Small intestine (tissue), 7 donors: ENCODE measurements at regions not wholly inside any gene's neighbourhood (a gene's known extent, or its start where the extent isn't known, plus 50 kb on each side); places are given as distances from the start of the nearest gene placed in this dataset.
"Not testable (repeated sequence)": the region's sequence is repeated elsewhere in the genome, so short reads cannot be mapped to it uniquely, and the experiment has no call there.

Experiments used
- DNase-seq, 2 donors: peaks; one replicate each; pipeline versions ENCODE4 v3.0.0 to v3.0.0-alpha.2; 2013
- FAIRE-seq: peaks from 2 replicates; lab custom pipeline; 2012; peaks lifted over from hg19 to GRCh38; lab: Jason Lieb, UNC
- H3K27ac ChIP-seq, 3 donors: one replicate each; pipeline ENCODE4 v1.5.1; 2013; ENCODE audit warnings: low read length in 2 of 3, mild to moderate bottlenecking in 2 of 3, control low read depth in 1 of 3, inconsistent platforms in 1 of 3, low read depth in 1 of 3, moderate library complexity in 1 of 3
- H3K27me3 ChIP-seq, 3 donors: one replicate each; pipeline ENCODE4 v1.6.1; 2013; ENCODE audit warnings: low read length in 3 of 3, inconsistent platforms in 1 of 3; ENCODE audit not compliant: control insufficient read depth in 3 of 3, insufficient read depth in 3 of 3
- H3K36me3 ChIP-seq, 3 donors: one replicate each; pipeline ENCODE4 v1.6.1; 2013; ENCODE audit warnings: low read length in 3 of 3, inconsistent platforms in 1 of 3, low read depth in 1 of 3, mild to moderate bottlenecking in 1 of 3, moderate library complexity in 1 of 3; ENCODE audit not compliant: control insufficient read depth in 3 of 3, insufficient read depth in 2 of 3
- H3K4me1 ChIP-seq, 3 donors: one replicate each; pipeline ENCODE4 v1.6.1; 2013; ENCODE audit warnings: low read length in 2 of 3, inconsistent platforms in 1 of 3, low read depth in 1 of 3, mild to moderate bottlenecking in 1 of 3, moderate library complexity in 1 of 3; ENCODE audit not compliant: control insufficient read depth in 3 of 3, insufficient read depth in 2 of 3
- H3K4me3 ChIP-seq, 3 donors: one replicate each; pipeline ENCODE4 v1.5.1; 2013; ENCODE audit warnings: low read length in 3 of 3, control low read depth in 1 of 3, inconsistent platforms in 1 of 3, low read depth in 1 of 3, mild to moderate bottlenecking in 1 of 3, moderate library complexity in 1 of 3
- H3K9me3 ChIP-seq, 2 donors: one replicate each; pipeline ENCODE4 v1.6.1; 2013; ENCODE audit warnings: low read depth in 1 of 2, low read length in 1 of 2; ENCODE audit not compliant: control insufficient read depth in 2 of 2, insufficient read depth in 1 of 2
- WGBS, 3 donors: extraction: QIAGEN DNeasy Blood & Tissue Kit; methylation state at CpG; one replicate each; pipeline ENCODE4 v1.1.7; 2013; 5-methylcytosine and 5-hydroxymethylcytosine counted together
- donor health status: healthy with polysubstance abuse.
- donor health status: control.
- donor health status: control.
- donor health status: Bipolar disorder and iron deficiency.
- donor health status: healthy.

GRCh38 chrX:1006156-1006730, 206.2 kb downstream of the CRLF2 start:
- Histone ChIP-seq H3K36me3 (no peaks in the 10 kb centered on the region), H3K27me3 (no peaks in the 10 kb centered on the region), H3K4me3 (no peak overlapping the region), H3K27ac (no peak overlapping the region), H3K9me3 (no peaks in the 10 kb centered on the region), H3K4me1 (no peaks in the 10 kb centered on the region)
- 91 to 94% (median 94%) methylated on average over 20 of the region's 20 CpGs for WGBS, 3 donors
- DNase-seq, result no peak
- no peak for FAIRE-seq

DNA sequence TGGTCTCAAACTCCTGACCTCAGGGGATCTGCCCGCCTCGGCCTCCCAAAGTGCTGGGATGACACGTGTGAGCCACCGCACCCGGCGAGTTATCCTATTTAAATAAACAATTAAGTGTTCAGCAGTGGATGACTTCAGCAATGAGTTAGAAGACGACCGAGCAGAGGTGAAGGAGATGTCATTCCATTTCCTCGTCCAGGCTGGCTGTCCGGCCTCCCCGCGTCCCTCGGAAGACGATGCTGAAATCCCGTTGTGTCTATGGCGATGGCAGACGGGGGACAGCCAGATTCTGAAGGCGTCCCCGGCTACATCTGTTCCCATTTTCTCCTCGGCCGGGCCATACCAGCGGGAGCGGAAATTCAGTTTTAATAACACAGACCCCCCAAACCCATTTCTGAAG, 209.8 kb downstream of the CRLF2 start:
- DNase-seq (no peak), FAIRE-seq (no peak)
- H3K27ac ChIP-seq, result no peak overlapping the region
- H3K4me3 ChIP-seq, result no peak overlapping the region
- H3K27me3 ChIP-seq, result no peaks in the 10 kb centered on the region
- 88 to 94% (median 93%) methylated on average over 23 of the region's 23 CpGs for WGBS, 3 donors
- no peaks in the 10 kb centered on the region for H3K4me1 ChIP-seq
- peaks cover 0 to 3% of the 10 kb centered on the region in 2 donors for H3K9me3 ChIP-seq
- no peaks in the 10 kb centered on the region for H3K36me3 ChIP-seq

- Histone ChIP-seq H3K9me3 (peaks cover 0 to 3% of the 10 kb centered on the region in 2 donors), H3K4me1 (no peaks in the 10 kb centered on the region), H3K36me3 (no peaks in the 10 kb centered on the region), H3K4me3 (no peak overlapping the region), H3K27ac (no peak overlapping the region), H3K27me3 (no peaks in the 10 kb centered on the region)
- DNase-seq, result no peak
- no peak for FAIRE-seq
- WGBS, 3 donors, result 20 to 26% (median 20%) methylated on average over 10 of the region's 10 CpGs
Observed at GRCh38 chrX:997631-998137, 214.8 kb downstream of the CRLF2 start.

- DNase-seq (no peak), FAIRE-seq (no peak)
- H3K4me1 ChIP-seq, result no peaks in the 10 kb centered on the region
- peaks cover 0 to 3% of the 10 kb centered on the region in 2 donors for H3K9me3 ChIP-seq
- no peaks in the 10 kb centered on the region for H3K27me3 ChIP-seq
- H3K27ac ChIP-seq, result no peak overlapping the region
- no peak overlapping the region for H3K4me3 ChIP-seq
- WGBS, 3 donors, result 90 to 92% (median 91%) methylated on average over 2 of the region's 2 CpGs
- H3K36me3 ChIP-seq, result no peaks in the 10 kb centered on the region
Observed at GRCh38 chrX:994780-995179, 217.7 kb downstream of the CRLF2 start.

- FAIRE-seq, result no peak
- WGBS, 3 donors, result 29 to 74% (median 60%) methylated on average over 25 of the region's 25 CpGs
- no peaks in the 10 kb centered on the region for H3K27me3 ChIP-seq
- H3K9me3 ChIP-seq, result peaks cover 0 to 3% of the 10 kb centered on the region in 2 donors
- no peaks in the 10 kb centered on the region for H3K36me3 ChIP-seq
- no peaks in the 10 kb centered on the region for H3K4me1 ChIP-seq
- H3K27ac ChIP-seq, result no peak overlapping the region
- DNase-seq, result peak; percentile 52 to 63
- H3K4me3 ChIP-seq, result peak overlapping the region in 1 of 3 donors; percentile 19
Observed at GRCh38 chrX:989959-990510, 222.4 kb downstream of the CRLF2 start.

- not testable (repeated sequence) for H3K27me3 ChIP-seq, DNase-seq, FAIRE-seq
Observed at GRCh38 chrX:988530-988929, 223.9 kb downstream of the CRLF2 start.

DNA sequence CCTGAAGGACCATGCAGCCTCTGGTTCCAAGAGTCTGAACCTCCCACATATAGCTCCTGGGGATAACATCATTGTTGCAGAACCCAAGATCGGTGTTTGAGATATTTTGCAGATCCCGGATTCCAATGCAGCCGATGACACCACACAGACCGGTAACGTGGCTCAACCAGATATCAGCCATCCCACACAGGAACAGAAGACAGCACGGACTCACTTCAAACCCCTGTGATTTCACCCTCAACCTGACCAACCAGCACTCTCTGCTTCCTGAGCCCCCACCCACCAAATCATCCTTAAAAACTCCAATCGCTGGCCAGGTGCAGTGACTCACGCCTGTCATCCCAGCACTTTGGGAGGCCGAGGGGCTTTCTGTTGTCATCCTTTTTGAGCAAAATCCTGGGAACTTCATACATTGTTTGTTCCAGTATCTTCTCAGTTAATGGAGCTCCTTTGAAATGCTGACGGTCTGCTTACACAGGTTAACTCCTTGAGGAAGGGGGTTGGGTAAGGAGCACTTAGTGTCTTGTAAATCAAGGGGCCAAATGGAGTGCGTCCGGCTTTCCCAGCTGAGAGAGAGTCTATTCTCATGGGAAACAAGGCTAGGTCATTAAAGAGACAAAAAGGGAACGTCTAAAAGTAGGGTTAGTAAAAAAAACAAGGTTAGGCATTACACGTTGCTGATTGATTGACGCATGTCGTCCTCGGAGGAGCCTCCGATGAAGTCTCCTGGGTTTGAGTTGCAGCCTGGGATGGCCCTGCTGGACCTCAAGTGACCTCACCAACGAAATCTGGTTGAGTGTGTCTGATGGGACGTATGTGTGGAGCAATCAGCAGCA, 230.4 kb downstream of the CRLF2 start:
- Histone ChIP-seq H3K4me1 (no peaks in the 10 kb centered on the region), H3K36me3 (no peaks in the 10 kb centered on the region), H3K27me3 (no peaks in the 10 kb centered on the region), H3K9me3 (peaks cover 0 to 11% of the 10 kb centered on the region in 2 donors), H3K4me3 (no peak overlapping the region), H3K27ac (no peak overlapping the region)
- DNase-seq (no peak), FAIRE-seq (no peak)
- 11 to 31% (median 28%) methylated on average over 20 of the region's 20 CpGs for WGBS, 3 donors

More at GRCh38 chrX:988530-988929, 223.9 kb downstream of the CRLF2 start:
- H3K4me3 ChIP-seq, H3K27ac ChIP-seq, H3K36me3 ChIP-seq, H3K4me1 ChIP-seq: not testable (repeated sequence)
- peaks cover 0 to 11% of the 10 kb centered on the region in 2 donors for H3K9me3 ChIP-seq
- WGBS, 3 donors, result 82% methylated on average over 6 of the region's 6 CpGs

DNA sequence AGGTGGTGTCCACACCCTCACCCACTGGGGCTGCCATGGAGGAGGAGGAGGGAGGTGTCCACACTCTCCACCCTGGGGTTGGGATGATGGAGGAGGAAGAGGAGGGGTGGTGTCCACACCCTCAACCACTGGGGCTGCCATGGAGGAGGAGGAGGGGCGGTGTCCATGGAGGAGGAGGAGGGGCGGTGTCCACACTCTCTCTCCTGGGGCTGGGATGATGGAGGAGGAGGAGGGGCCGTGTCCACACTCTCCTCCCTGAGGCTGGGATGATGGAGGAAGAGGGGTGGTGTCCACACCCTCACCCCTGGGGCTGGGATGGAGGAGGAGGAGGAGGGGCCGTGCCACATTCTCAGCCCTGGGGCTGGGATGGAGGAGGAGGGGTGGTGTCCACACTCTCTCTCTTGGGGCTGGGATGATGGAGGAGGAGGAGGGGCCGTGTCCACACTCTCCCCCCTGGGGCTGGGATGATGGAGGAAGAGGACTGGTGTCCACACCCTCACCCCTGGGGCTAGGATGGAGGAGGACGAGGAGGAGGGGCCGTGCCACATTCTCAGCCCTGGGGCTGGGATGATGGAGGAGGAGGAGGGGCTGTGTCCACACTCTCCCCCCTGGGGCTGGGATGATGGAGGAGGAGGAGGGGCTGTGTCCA, 231.7 kb downstream of the CRLF2 start:
- H3K36me3 ChIP-seq, result no peaks in the 10 kb centered on the region
- peaks cover 0 to 11% of the 10 kb centered on the region in 2 donors for H3K9me3 ChIP-seq
- H3K27me3 ChIP-seq, result no peaks in the 10 kb centered on the region
- WGBS, 3 donors, result 32 to 59% (median 59%) methylated on average over 5 to 7 of the region's 7 CpGs
- DNase-seq (no peak), FAIRE-seq (no peak)
- H3K4me1 ChIP-seq, result no peaks in the 10 kb centered on the region
- no peak overlapping the region for H3K27ac ChIP-seq
- H3K4me3 ChIP-seq, result no peak overlapping the region
